CD14-positive monocyte (primary cell): ENCODE measurements at regions not wholly inside any gene's neighbourhood (a gene's known extent, or its start where the extent isn't known, plus 50 kb on each side); places are given as distances from the start of the nearest gene placed in this dataset.

Experiments used
- DNase-seq, 3 donors: peaks; one replicate each; pipeline ENCODE4 v3.0.0-alpha.2; 2011 to 2022
- H2AFZ ChIP-seq: 2 replicates; pipeline ENCODE4 v1.6.0; 2012; ENCODE audit warnings: mild to moderate bottlenecking, low read depth, low read length, inconsistent platforms; ENCODE audit not compliant: insufficient read depth, poor library complexity, severe bottlenecking
- H3K27ac ChIP-seq, 2 donors: 1 replicate in 1 of 2; 2 replicates in 1 of 2; pipeline ENCODE4 v1.5.1; 2012 to 2013; ENCODE audit warnings: low read length in 2 of 2, control low read depth in 1 of 2, inconsistent platforms in 1 of 2, low read depth in 1 of 2, mild to moderate bottlenecking in 1 of 2
- H3K27me3 ChIP-seq, 2 donors: one replicate each; pipeline versions ENCODE4 v1.6.0 to v1.6.1; 2011 to 2013; ENCODE audit warnings: low read length in 2 of 2; ENCODE audit not compliant: control insufficient read depth in 2 of 2, insufficient read depth in 2 of 2
- H3K36me3 ChIP-seq, 2 donors: replicated peaks in 1 of 2; 1 replicate in 1 of 2; 2 replicates in 1 of 2; pipeline versions ENCODE4 v1.5.1 to v1.6.1; 2012 to 2013; ENCODE audit warnings: low read length in 2 of 2, control low read depth in 1 of 2, inconsistent platforms in 1 of 2, mild to moderate bottlenecking in 1 of 2; ENCODE audit not compliant: insufficient read depth in 2 of 2, control insufficient read depth in 1 of 2
- H3K4me1 ChIP-seq, 2 donors: 1 replicate in 1 of 2; 2 replicates in 1 of 2; pipeline versions ENCODE4 v1.5.1 to v1.6.1; 2012 to 2013; ENCODE audit warnings: low read length in 2 of 2, control low read depth in 1 of 2, inconsistent platforms in 1 of 2, mild to moderate bottlenecking in 1 of 2, moderate library complexity in 1 of 2; ENCODE audit not compliant: insufficient read depth in 2 of 2, control insufficient read depth in 1 of 2
- H3K4me2 ChIP-seq: replicated peaks from 2 replicates; pipeline ENCODE3; 2012; ENCODE audit warnings: low read length, moderate library complexity, mild to moderate bottlenecking; ENCODE audit not compliant: poor library complexity, severe bottlenecking; ENCODE audit errors: extremely low read depth
- H3K4me3 ChIP-seq, 3 experiments: fragments of 200-600 bp in 1 of 3; sonication (generic) in 1 of 3; replicated peaks in 1 of 3; 1 replicate in 2 of 3; 2 replicates in 1 of 3; pipeline ENCODE4 v1.5.1; 2011 to 2013; ENCODE audit warnings: low read length in 3 of 3, mild to moderate bottlenecking in 3 of 3, control low read depth in 2 of 3, low read depth in 2 of 3, inconsistent platforms in 1 of 3, moderate library complexity in 1 of 3
- H3K79me2 ChIP-seq: 2 replicates; pipeline ENCODE4 v1.6.0; 2012; ENCODE audit warnings: mild to moderate bottlenecking, control low read depth, inconsistent platforms, low read length, moderate library complexity; ENCODE audit not compliant: insufficient read depth
- H3K9ac ChIP-seq: 2 replicates; pipeline ENCODE4 v1.6.0; 2017; ENCODE audit warnings: low read length, mild to moderate bottlenecking; ENCODE audit not compliant: insufficient read depth, poor library complexity, severe bottlenecking
- H3K9me3 ChIP-seq, 2 donors: replicated peaks in 1 of 2; 1 replicate in 1 of 2; 2 replicates in 1 of 2; pipeline versions ENCODE4 v1.5.1 to v1.6.1; 2012 to 2013; ENCODE audit warnings: low read length in 2 of 2, control low read depth in 1 of 2; ENCODE audit not compliant: control insufficient read depth in 1 of 2, insufficient read depth in 1 of 2
- H4K20me1 ChIP-seq: 2 replicates; pipeline ENCODE4 v1.6.0; 2012; ENCODE audit warnings: mild to moderate bottlenecking, low read length, control low read depth, moderate library complexity; ENCODE audit not compliant: insufficient read depth
- H3K27ac Mint-ChIP-seq, 7 donors: one replicate each; pipeline ENCODE4 v1.8.0; 2020; ENCODE audit warnings: mild to moderate bottlenecking in 7 of 7, mixed read lengths in 7 of 7, moderate library complexity in 6 of 7, inconsistent platforms in 2 of 7
- H3K27me3 Mint-ChIP-seq, 3 donors: one replicate each; pipeline ENCODE4 v1.8.0; 2021 to 2022; ENCODE audit warnings: low read depth in 3 of 3, mild to moderate bottlenecking in 3 of 3, mixed read lengths in 3 of 3, moderate library complexity in 3 of 3, inconsistent platforms in 1 of 3
- H3K36me3 Mint-ChIP-seq, 2 donors: one replicate each; pipeline ENCODE4 v1.8.0; 2020; ENCODE audit warnings: mixed read lengths in 2 of 2, inconsistent platforms in 1 of 2, mild to moderate bottlenecking in 1 of 2
- H3K4me1 Mint-ChIP-seq: one replicate; pipeline ENCODE4 v1.8.0; 2020; ENCODE audit warnings: mild to moderate bottlenecking, mixed read lengths
- H3K4me3 Mint-ChIP-seq, 2 donors: one replicate each; pipeline ENCODE4 v1.8.0; 2020; ENCODE audit warnings: mild to moderate bottlenecking in 2 of 2, mixed read lengths in 2 of 2, moderate library complexity in 1 of 2
- H3K9me3 Mint-ChIP-seq, 7 donors: one replicate each; pipeline ENCODE4 v1.8.0; 2020 to 2022; ENCODE audit warnings: mixed read lengths in 7 of 7, mild to moderate bottlenecking in 6 of 7, moderate library complexity in 6 of 7, inconsistent platforms in 2 of 7
- CTCF ChIP-seq: fragments of 200-600 bp; IDR thresholded peaks from one replicate; pipeline ENCODE4 v1.8.0; 2022; ENCODE audit warnings: antibody characterized with exemption, mild to moderate bottlenecking
- WGBS: methylation state at CpG from one replicate; pipeline ENCODE4 v1.1.5; 2013; ENCODE audit warnings: missing lambda C conversion rate; ENCODE audit not compliant: insufficient coverage; 5-methylcytosine and 5-hydroxymethylcytosine counted together
- intact Hi-C, 2 donors: fragments of 100-400 bp; cut with micrococcal nuclease; formaldehyde crosslinking; loops; one replicate each; pipeline versions ENCODE4 v1.15.0 to v1.15.1; 2023

GRCh38 chr2:174678395-174678794 lies 80.8 kb upstream of the WIPF1 start:
- Histone ChIP-seq H3K27ac (no peak overlapping the region), H3K79me2 (peaks cover 12% of the 10 kb centered on the region), H3K9me3 (peaks cover 0 to 1% of the 10 kb centered on the region in 2 donors), H3K4me1 (peaks cover 18 to 23% of the 10 kb centered on the region in 2 donors), H3K36me3 (no peaks in the 10 kb centered on the region), H3K27me3 (no peaks in the 10 kb centered on the region), H4K20me1 (no peaks in the 10 kb centered on the region), H3K9ac (no peak overlapping the region), H2AFZ (no peak overlapping the region), H3K4me3 (no peak overlapping the region), H3K4me2 (no peak overlapping the region)
- Mint-ChIP-seq H3K27me3 (peaks cover 3 to 10% (median 10%) of the 10 kb centered on the region in 3 donors), H3K9me3 (peaks cover 0 to 3% (median 0%) of the 10 kb centered on the region in 7 donors), H3K36me3 (peaks cover 5 to 15% of the 10 kb centered on the region in 2 donors), H3K4me1 (peaks cover 24% of the 10 kb centered on the region), H3K27ac (no peak overlapping the region), H3K4me3 (no peak overlapping the region)
- 50% methylated on average over 1 of the region's 2 CpGs for whole genome bisulfite sequencing
- intact Hi-C loops: no loop called here
- no peak for TF ChIP-seq CTCF
- no peak for DNase-seq

DNA sequence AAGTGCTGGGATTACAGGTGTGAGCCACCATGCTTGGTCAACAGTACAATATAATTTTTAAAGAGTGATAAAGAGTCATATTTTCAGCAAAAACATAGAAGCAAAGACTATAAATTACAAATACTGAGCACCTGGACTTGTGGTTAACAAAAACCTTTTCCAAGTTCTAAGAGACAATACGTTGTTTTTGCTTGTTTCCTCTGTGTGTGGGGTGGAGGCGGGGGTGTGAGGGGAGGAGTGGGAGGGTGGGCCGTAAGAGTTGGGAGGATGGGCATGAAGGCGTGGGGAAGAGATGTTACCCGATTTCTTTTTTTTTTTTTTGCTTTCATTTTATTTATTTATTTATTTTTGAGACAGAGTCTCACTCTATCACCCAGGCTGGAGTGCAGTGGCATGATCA lies 78.0 kb upstream of the WIPF1 start:
- H3K4me3 Mint-ChIP-seq: no peak overlapping the region
- Histone ChIP-seq H3K27ac (no peak overlapping the region), H3K27me3 (no peaks in the 10 kb centered on the region), H3K79me2 (no peaks in the 10 kb centered on the region), H3K4me3 (no peak overlapping the region), H3K36me3 (peaks cover 0 to 9% of the 10 kb centered on the region in 2 donors), H3K4me1 (peaks cover 1 to 2% of the 10 kb centered on the region in 2 donors), H3K9me3 (peaks cover 16 to 17% of the 10 kb centered on the region in 2 donors), H2AFZ (no peak overlapping the region), H3K4me2 (no peak overlapping the region), H4K20me1 (no peaks in the 10 kb centered on the region), H3K9ac (no peak overlapping the region)
- peaks cover 10 to 24% (median 18%) of the 10 kb centered on the region in 7 donors for H3K9me3 Mint-ChIP-seq
- intact Hi-C loops: no loop called here
- no peak for DNase-seq
- peaks cover 0 to 4% (median 1%) of the 10 kb centered on the region in 3 donors for H3K27me3 Mint-ChIP-seq
- H3K36me3 Mint-ChIP-seq: peaks cover 11 to 19% of the 10 kb centered on the region in 2 donors
- no CpG with 5 or more reads among the region's 5 CpGs for WGBS
- H3K4me1 Mint-ChIP-seq: peaks cover 5% of the 10 kb centered on the region
- H3K27ac Mint-ChIP-seq: no peak overlapping the region
- TF ChIP-seq CTCF: no peak
